Fibroblast of the conjunctiva (primary cell): ENCODE measurements at regions not wholly inside any gene's neighbourhood (a gene's known extent, or its start where the extent isn't known, plus 50 kb on each side); places are given as distances from the start of the nearest gene placed in this dataset.

ENCODE experiments used
- DNase-seq: peaks from one replicate; pipeline ENCODE4 v3.0.0-alpha.2; 2010; ENCODE audit warnings: low read depth

DNA sequence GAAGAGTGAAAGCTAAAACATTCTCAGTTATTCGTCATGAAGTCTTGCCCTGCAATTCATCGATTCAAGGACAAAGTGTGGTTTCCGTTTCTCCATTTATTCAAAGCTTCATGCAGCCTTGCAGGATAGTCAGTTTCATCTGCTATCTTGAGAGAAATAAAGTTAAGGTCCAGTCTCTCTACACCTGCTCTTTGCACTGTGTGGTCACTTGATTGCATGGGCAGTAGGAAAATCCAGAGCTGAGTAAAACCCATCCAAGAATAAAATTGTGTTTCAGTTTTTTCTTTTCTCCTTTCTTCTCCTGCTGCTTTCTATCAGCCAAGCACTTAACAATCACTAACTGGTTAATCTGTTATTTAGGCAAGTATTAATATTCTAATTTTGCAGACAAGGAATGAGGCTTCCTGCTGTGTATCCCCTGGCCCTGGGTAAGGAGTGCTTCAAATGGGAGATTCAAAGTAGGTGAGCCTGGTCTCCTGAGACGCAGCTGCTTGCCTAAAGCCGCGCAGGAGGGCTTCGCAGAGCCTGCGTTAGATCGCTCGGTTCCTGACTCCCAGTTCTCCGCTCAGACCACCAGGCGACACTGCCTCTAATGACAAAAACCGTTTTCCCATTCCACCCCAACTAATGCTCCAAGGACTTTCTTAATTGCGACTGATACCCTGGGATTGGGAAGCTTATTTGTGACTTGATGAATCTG, 808.3 kb downstream of the TFAP2A start:
- no peak for DNase-seq

DNA sequence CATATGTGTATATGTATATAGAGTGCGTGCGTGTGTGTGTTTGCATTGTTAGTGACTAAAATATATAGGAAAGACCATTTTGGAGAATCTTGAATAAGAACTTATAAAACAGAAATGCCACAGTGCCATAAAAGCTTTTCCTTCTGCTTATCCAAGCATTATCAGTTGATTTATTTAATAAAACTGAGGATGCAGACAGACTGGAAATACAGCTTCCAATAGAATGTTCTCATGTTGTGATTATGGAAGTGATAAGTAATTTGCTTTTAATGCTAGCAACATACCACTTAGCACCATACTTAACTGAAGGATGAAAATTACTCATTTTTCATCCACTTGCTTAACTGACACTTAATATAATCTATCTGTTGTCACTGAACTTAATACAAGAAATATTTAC, 820.1 kb downstream of the TFAP2A start:
- no peak for DNase-seq

DNA sequence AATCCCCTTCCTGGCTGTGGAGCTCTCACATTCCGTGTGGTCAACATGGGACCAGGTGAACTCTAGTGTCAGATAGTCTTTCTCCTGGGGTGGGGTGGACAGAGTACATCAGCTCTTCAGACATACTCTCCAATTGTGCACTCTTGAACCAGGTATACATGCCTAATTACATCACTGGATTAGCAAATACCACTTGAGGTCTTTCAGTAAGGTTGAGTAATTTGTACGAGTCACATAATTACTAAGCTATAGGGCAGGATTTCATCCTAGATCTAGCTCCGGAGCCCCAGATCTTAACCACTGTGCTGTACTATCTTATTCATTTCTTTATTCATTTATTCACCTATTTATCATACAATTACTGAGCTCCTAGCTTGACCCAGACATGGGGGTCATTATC, 821.3 kb downstream of the TFAP2A start:
- DNase-seq, result no peak

DNA sequence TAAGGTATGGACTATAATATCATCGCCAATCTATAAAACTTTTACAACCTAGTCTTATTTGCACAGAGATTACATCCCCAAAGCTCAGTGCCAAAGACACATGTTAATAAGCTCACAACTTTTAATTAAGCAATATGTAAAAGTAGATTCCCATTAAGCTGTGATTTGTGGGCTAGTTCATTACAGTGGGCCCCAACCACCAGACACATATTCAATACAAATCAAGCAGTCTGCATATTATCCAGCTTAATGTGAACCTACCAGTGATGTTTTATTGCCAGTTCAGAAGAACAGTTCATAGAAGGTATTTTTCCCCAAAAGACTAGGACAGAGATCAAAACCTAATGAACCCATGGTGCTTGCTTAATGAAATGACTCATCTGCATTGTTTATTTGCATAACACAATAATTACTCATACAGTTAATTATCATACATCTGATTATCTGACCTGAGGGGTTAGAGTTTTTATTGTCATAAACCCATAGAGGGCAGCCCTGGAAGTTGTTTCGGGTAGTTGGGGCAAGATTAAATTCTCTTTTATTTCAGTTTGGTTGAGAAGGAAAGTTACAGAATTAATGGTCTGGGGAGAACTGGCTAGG, 831.0 kb downstream of the TFAP2A start:
- no peak for DNase-seq

DNA sequence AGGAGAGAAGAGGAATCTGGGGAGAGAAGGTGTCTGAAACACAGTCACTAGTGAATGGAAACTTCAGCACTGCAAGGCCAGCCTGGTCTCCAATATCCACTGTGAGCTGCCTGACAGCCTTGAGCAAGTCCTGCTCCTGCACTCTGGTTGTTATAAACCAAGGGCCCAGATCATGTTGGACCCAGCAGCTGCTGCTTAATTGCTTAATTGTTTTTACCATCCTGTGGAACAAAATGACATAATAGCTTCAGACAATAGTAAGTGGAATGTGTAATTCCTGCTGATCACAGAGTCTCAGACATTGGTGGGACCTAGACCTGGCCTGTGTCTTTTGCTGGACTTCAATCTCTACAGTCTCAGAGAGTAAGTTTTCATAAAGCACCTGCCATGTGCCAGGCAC, 833.7 kb downstream of the TFAP2A start:
- no peak for DNase-seq

DNA sequence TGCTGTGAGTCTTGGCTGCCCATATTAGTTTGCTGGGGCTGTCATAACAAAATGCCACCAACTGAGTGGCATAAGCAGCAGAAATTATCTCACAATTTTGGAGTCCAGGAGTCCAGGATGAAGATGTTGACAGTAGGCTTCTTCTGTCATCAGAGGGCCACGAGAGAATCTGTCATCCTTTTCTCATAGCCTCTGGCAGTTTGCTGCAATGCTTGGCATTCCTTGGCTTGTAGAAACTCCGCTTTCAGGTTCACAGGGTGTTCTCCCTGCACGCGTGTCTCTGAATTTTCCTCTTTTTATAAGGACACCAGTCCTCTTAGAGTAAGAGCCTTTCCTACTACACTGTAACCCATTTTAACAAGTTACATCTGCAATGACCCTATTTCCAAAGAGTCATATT, 838.4 kb downstream of the TFAP2A start:
- no peak for DNase-seq

DNA sequence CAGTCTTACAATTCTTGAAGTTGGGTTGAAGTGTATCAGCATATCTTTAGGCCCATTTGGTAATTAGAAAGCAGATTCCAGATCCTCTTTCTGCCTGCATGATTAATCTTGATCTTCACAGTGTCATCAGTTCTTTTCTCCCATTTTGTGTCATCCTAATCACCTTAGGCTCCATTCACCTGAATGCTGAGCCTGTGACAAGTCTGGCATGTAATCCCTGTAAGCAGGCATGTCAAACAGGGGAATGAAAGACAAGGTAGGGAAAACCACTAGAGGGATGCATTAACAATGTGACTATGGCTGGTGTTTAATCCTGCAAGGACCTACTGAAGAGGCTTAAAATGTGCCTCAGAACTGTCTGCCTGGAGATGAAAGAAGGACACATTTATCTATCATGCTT, 848.8 kb downstream of the TFAP2A start:
- DNase-seq, result no peak

DNA sequence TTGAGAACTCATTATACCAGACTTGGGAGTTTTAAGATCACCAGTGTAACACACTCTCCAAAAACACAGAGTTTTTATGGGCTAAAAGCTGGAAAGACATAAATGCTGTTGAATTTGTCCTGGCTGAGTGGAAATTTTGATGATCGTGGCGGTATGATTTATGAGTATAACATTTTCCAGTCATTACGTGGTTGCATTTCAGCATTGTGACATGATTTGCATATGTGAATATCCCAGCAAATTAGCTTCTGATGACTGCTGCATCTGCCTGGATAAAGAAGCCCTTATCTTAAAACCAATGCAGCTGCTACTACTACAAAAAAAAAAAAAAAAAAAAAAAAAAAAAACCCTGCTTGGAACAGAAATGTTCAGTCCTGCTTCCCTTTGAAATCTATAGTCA, 850.9 kb downstream of the TFAP2A start:
- DNase-seq, result no peak

DNA sequence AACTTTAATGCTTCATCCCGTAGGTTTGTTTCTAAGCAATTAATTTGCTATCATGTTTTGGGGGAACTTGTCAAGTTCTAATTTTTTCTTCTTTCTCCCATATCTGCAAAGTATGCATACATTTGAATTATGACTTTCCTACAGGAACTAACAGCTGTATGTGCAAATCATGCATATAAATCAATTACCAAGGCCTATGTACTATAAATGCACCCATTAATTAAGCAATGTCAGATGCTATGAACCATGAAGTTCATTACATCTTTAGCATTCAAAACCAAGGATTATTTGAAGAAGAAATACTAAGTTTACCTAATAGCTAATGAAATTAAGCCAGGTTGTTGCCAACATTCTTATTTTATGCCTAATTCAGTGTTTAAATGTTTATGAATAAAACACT, 851.3 kb downstream of the TFAP2A start:
- no peak for DNase-seq

DNA sequence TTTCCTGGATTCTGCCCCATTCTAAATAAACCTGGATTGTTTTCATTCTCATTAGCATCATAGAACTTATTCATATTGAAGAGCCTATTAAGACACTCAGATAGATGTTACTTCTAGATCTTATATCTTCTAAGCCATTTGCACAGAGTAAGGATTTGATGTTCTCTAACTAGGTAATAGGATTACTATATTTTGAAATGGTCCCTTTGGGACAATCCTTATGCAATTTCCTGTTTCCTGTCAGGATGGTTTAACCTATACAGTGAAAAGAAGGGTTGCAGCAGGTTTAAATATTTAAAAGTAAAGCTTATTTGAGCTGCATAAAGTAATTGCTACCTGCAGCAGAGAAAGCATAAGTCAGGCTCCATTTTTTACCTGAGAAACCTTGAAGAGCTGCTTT, 860.1 kb downstream of the TFAP2A start:
- no peak for DNase-seq

DNA sequence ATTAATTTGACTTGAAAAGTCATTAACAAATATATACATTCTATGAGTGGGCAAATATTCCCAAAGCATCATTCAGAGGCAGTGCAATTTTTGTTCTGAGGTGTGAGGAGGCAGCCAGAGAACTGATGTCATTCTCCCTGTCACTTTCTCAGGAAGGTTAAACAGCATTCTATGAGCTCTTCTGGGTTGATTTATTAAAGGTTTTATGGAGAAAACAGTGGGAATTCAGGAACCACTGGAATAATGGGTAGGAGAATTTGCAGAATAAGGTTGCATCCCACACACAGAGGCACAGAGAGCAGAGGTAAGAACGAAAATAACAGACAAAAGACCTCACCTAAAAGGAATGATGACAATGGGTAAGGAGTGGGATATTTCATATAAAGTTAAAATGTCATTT, 860.6 kb downstream of the TFAP2A start:
- DNase-seq, result no peak

DNA sequence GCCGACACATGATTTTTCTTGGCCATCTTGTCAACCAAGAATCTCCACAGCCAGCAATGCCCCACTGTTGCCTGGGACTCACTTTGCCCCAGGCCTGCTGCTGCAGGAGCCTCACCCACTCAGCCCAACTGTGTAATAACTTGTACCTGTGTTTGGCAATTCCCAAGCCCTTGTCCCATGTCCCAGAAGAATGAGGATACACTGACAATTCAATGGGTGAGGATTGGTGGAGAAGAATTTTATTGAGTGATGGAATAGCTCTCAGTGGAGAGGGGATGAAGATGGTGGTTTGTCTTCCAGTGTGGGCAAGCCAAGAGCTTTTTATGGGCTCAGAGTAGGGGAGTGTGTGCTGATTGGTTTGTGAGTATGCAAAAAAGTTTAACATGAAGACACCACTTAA, 861.9 kb downstream of the TFAP2A start:
- DNase-seq, result no peak

DNA sequence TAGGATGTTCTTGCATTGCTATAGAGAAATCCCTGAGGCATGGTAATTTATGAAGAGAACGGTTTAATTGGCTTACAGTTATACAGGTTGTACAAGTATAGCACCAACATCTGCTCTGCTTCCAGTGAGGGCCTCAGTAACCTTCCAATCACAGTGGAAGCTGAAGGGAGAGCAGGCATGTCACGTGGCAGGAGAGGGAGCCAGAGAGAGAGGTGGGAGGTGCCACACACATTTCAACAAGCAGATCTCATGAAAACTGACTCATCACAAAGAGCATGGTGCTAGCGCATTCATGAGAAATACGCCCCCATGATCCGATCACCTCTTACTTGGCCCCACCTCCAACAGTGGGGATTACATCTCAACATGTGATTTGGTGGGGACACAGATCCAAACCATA, 871.2 kb downstream of the TFAP2A start:
- DNase-seq, result no peak

DNA sequence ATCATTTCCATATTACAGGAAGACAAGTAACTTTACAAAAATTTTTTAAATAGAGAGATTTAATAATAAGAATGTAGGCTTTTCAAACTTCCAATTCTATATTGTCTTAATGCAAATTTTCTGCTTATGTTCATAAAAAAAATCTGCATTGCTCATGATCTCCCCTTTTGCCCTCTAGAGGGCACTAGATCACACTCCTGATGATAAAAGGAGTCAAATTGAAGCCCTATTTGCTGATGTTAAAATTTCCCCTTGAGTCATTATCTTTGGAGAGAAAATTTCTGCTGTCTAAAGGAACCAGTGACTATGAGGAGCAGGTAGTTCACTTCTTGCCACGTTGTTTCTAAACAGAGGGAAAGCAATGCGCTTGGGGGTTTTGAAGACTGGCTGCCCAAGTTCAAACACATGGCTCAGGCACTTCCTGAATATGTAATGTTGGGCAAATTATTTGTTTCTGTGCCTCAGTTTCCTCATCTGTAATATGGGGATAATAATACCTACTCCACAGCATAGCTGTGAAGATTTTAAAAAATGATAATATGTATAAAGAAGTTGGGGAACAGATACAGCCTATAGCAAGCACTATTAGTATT, 874.2 kb downstream of the TFAP2A start:
- peak; percentile 56 for DNase-seq

DNA sequence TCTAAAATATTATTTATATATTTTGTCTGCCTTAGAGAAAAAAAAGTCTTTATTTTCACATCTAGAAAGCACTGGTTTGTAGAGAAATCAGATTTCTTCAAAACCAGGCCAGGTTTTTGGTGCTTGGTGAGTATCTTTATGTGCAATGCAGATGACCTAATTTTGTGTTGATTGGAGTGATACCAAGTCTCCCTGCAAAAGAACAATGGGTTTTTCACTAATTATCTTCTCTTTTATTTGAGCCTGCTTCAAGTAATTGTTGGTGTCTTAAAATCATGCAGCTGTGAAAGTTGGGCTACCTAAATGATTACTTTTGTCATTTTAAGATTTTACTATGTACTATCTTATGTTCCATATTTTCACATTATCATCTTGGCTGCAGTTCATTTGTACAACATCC, 874.7 kb downstream of the TFAP2A start:
- no peak for DNase-seq

DNA sequence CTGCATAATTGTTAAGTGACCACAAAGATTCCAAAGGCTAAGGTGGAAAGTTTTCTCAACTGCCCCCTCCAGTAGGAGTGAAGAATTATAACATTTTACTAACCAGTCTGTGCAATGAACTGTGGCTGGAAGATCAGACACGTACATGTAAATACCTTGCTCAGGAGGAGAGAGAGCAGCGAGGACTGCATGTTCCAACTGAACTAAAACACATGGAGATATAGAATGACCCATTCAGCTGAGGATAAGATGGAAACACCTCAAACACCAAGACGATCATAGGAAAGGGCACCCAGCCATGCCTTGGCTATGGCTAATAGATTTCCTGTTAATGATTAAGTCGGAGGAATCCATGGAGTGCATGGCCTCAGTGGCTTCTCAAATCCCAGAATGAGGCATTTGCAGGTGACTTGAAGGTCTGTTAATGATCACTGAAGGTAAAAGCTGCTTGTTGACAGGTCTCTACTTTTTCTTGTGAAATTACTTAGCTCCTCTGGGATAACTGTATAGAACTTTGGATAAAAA, 875.6 kb downstream of the TFAP2A start:
- no peak for DNase-seq

DNA sequence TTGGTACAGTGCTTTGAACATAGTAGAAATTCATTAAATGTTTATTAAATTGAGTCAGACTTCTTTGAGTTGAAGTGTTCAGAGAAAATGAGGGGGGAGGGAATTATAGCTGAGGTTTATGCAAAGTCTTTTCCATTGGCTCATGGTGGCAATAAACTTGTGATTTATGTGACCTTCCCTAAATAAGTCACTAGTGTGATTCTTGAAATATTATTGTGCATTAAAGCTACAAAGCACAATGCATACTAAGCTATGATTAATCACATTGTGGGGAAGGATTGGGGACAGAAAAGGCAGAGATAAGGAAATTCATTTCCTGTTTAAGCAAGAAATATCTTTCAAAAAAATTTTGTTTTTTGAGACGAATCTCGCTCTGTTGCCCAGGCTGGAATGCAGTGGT, 877.5 kb downstream of the TFAP2A start:
- DNase-seq, result no peak

DNA sequence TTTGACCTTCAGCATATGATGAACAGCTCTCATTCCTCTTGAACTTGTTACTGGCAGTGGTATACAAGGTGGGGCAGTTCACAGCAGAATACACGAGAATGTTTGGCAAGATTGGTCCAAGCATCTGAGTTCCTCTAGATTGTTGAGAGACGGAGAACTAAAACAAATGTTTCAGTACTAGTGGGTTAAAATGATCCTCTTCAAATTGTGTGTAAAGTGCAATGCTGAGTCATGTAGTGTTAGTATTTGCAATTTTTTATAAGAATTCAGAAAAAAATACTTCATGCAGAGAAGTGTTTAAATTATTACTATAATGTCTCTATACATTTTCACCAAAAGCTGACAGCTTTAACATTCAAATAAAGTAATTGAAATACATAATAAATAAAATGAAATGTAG, 879.8 kb downstream of the TFAP2A start:
- no peak for DNase-seq

DNA sequence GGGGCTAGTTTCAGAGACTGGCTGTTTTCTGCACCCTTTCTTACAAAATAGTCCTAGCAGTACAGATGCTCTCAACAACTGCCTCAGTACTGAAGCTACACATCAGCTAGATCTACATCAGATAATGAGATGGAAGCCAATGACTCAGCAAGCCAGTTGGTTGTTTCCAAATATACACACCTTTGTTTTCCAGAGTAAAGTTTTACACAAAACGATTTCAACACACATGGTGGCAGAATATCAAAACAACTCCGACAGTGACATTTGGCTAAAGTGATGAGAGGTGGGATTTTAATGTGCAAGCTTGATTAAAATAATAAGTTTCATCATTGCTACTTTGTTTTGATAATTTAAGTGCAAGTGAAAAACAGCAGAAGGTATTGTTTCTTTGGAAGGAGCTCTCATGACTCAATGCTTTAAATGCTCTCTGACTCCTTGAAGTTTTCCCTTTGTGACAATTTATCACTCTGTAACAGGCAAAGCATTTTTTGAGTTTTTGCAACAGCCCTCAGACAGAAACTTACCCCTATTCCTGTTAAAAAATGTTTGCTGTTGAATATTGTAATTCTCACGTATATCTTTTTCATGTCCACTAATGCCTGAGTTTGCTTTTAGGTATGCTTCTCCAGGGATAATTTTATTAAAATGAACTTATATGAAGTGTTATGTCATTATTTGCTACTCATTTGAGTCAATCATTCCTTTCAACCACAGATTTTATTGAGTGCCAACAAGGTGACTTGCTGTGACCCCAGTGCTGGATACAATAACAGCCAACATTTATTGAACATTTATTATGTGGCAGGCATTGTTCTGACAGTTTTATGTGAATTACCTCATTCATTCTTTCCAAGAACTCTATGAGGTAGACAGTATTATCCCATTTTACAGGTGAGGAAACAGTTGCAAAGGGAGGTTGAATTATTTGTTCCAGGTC, 882.0 kb downstream of the TFAP2A start:
- DNase-seq, result no peak

DNA sequence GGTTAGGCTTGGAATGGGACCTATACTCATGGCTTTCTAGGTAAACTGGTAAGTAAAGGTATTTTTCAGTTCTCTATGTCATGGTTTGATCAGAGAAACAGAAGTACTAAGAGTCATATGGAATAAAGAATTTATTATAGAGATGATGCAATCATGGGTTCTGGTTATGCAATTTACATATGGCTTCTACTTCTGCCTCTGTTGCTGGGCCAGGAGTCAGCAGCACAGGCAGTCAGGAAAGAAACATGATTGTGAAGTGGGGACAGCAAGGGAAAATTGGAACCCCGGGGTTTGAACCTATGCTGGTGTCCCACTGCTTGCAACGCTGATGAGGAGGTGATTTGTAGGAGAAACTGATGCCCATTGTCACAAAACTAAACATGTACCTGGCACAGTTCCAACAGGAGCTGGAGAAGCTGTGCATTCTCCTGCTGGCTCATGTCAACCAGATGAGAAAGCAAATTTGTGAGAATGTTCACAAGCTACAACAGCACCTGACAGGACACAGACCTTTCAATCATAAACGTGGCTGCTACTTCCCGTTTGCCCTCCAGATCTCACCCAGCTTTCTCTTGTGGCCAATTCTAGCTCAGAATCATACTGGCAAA, 887.1 kb downstream of the TFAP2A start:
- DNase-seq, result no peak

DNA sequence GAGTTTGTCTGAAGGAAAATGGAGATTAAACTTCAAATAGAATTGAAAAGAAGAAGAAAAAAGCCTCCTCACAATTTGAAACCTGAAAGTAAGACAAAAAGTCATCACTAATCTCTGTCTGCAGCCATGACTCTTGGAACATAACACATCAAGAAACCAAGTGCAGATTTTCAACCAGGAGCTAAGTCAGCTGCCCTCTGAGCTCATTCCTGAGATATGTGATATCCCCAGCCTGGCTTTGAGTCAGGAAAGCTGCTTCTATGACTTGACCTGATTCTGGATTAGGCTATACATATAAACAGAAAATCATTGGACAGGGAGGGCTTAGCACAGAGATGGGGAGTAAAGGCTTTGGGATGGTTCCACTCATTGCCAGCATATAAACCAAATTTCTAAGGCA, 891.4 kb downstream of the TFAP2A start:
- peak; percentile 82 for DNase-seq

DNA sequence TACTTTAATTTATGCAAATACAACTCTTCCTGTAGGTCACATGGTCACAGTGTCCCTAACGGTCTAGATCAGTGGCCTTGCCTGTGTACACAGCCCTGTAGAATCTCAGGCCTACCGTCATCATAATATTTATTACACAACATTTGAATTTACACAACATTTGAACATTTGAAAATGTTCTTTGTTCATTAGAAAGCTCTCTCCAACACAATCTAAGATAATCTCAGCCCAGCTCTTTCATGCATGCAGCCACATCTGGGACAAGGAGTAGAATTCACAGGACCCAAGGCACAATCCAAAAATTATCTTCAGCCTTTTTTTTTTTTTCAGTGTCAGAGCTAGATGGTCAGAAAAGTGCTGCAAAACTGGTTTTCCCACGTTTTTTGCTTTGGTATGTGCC, 892.8 kb downstream of the TFAP2A start:
- DNase-seq, result no peak
